GM18517 (cell line): ENCODE measurements at regions not wholly inside any gene's neighbourhood (a gene's known extent, or its start where the extent isn't known, plus 50 kb on each side); places are given as distances from the start of the nearest gene placed in this dataset.
"Not testable (repeated sequence)": the region's sequence is repeated elsewhere in the genome, so short reads cannot be mapped to it uniquely, and the experiment has no call there.

Experiments
- ATAC-seq: cut with Tn5 transposase; IDR thresholded peaks from one replicate; pipeline ENCODE4 v1.9.1; 2021; ENCODE audit warnings: mild to moderate bottlenecking, moderate library complexity; ENCODE audit not compliant: unreplicated experiment

DNA sequence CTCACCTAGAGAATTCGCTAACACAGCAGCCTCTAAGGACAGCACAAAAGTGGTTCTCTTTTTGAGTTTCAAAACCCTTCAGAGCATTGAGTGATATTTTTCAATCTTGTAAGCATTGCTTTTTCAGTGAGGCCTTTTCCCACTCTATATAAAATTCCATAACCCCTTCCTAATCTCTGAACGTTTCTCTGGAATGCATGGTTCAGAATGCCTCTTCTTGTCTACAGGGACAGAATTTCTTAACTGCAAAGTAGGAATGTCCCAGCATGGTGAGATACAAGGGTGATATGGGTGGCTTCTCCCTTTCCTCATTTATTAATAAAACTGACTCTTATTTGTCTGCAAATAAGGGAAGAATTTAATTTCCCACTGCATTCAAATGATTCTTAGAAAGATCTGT is 377.9 kb downstream of the LTN1 start:
- ATAC-seq = no peak

DNA sequence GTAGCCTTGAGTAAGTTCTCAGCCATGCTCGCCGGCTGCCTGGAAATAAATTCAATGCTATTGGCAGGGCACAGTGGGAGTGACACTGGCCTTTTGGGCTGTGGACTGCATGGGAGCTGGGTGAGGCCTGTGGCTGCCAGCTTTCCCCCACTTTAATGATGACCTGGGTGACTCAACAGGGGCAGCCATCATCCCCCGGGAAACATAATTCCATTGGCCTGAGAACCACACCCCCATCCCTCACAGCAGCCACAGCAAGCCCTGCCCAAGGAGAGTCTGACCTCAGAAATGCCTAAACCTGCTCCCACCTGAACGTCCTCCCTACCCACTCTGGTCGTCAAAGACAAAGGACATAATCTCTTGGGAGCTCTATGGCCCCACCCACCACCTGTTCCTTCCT is 384.0 kb downstream of the LTN1 start:
- no peak for ATAC-seq

GRCh38 chr21:28607545-28607944 is 385.1 kb downstream of the LTN1 start:
- ATAC-seq = no peak

GRCh38 chr21:28604946-28605537 is 387.6 kb downstream of the LTN1 start:
- ATAC-seq = peak; percentile 100

- no peak for ATAC-seq
Measured at GRCh38 chr21:28602546-28602945, 390.1 kb downstream of the LTN1 start.

DNA sequence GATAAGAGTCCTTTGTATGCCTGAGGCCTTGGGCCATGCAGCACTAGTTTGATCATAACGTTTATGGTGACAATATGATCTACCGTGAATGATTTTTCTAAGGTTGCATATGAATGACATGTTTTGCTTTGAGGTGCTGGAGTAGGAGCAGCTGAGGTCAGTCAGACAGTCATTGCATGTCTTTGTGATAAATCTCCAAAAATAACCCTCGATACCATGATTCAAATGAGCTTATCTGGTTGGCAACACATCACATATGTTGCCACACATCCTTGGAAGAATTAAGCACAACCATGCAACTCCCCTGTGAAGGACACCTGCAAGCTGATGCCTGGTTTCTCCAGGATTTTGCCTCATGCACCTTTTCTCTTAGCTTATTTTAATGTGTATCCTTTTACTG is 394.5 kb downstream of the LTN1 start:
- ATAC-seq = no peak

DNA sequence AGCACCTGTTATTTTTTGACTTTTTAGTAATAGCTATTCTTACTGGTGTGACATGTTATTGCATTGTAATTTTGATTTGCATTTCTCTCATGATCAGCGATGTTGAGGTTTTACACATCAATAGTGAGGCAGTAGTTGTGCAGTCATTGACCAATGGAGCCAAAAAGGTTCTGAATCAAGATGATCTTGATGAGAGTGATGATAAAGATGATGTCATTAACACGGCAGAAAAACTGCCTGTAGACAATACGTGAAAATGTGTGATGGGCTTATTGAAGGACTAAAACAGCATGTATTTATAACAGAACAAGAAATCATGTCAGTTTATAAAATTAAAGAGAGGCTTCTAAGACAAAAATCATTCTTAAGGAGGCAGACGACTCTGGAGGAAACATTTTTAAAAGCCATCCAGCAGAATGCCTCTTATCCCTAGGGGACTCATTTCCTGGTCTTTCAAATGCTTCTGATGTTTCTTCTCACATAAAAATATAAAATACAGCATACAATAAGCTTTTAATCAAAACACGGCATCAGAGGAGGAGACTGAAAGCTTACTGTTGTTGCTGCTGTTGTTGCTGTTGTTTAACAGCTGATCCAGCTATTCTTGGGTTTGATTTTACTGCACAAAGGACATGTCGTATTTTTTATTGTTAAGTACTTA is 400.3 kb downstream of the LTN1 start:
- ATAC-seq = no peak

GRCh38 chr21:28590676-28591075 is 402.0 kb downstream of the LTN1 start:
- no peak for ATAC-seq

DNA sequence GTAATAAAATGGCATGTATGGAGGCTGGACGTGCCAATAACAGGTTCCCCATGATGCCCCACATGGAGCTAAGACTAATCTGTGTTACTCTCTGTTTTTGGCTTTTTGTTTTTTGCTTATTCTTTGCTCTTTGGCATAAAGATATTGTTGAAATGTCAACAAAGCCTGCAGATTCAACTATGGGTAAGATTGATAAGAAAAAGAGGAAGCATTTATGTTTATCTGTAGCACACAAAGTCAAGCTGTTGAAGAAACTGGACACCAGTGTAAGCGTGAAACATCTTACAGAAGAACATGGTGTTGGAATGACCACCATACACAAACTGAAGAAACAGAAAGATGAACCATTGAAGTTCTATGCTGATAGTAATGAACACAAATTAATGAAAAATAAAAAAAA is 402.7 kb downstream of the LTN1 start:
- no peak for ATAC-seq

DNA sequence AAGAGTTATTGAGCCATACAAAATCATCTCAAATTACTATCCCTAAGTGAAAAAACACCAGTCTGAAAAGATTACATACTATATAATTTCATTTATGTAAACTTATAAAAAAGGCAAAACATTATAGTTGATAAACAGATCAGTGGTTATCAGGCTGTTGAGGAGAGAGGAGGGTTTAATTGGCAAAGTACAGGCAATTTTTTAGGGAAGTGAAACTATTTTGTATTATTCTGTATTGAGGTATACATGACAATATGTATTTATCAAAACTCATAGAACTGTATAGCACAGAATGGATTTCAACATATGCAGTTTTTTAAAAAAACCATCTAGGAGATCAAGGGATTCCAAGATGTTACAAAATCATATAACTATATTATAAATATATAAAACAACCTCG is 403.7 kb downstream of the LTN1 start:
- ATAC-seq = no peak

DNA sequence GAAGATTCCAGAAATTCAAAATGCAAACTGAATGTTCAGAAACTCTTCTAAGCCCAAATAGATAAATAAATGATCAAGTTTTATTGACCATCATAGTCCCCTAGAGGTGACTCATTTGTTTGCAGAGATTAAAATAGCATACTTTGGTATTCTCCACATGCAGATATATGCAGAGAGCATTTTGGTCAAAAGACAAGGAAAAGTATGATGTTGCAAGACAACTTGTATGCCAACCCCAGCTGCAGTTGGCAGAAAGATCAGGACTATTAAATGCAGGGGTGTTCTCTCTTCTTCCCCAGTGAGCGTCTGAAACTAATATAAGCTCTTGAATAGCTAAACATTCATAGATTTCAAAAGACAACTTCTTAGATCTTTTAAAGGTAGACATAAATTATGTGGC is 404.9 kb downstream of the LTN1 start:
- no peak for ATAC-seq

GRCh38 chr21:28581976-28582375 is 410.7 kb downstream of the LTN1 start:
- ATAC-seq = no peak

GRCh38 chr21:28581311-28581731 is 411.4 kb downstream of the LTN1 start:
- ATAC-seq = not testable (repeated sequence)

DNA sequence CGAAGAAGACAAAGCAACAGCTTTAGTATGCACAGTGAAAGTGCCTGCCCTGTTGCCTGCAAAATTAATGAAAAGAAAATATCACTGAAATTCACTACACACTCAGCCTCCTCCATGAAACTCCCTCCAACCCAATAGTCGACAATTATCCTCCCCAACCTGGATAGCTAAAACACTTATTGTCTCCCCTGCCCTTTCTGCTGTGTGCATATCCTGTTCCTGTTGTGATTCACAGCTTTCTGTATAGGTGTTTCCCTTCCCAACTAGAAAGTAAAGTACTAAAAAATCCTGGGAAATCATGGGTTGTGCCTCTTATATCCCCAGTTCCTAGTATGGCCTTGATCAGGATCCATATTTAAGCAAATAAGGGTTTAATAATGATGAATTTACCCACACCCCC is 412.1 kb downstream of the LTN1 start:
- no peak for ATAC-seq

DNA sequence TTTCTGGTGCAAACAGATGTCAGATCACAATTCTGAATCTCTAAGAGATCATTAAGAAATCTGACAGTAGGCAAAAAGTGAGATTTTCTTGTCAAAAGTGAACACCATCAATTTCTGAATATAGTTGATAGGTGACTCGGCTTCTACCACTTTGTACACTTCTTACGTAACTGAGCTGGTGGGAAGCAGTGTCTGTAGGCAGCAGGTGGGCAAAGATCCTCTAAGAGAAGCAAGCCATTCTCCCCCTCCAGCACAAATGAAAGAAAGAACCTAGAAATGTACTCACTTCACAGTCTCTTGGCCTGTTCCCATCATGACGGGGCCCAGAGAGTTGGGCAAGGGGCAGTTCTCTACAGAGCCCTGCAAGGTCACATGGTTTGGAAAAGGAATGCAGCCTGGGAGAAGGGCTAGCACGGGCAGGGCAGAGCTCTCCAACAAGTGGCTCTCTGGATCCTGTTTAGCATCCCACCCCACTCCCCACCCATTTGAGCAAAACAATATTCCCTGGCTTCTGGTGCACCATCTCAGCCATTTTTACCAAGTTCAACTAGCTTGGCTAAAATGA is 412.6 kb downstream of the LTN1 start:
- ATAC-seq = no peak

- ATAC-seq = no peak
Measured at GRCh38 chr21:28568692-28569091, 424.0 kb downstream of the LTN1 start.

GRCh38 chr21:28563933-28564332 is 428.7 kb downstream of the LTN1 start:
- not testable (repeated sequence) for ATAC-seq

GRCh38 chr21:28561772-28562171 is 430.9 kb downstream of the LTN1 start:
- ATAC-seq = no peak

GRCh38 chr21:28554660-28555475 is 437.8 kb downstream of the LTN1 start:
- no peak for ATAC-seq

DNA sequence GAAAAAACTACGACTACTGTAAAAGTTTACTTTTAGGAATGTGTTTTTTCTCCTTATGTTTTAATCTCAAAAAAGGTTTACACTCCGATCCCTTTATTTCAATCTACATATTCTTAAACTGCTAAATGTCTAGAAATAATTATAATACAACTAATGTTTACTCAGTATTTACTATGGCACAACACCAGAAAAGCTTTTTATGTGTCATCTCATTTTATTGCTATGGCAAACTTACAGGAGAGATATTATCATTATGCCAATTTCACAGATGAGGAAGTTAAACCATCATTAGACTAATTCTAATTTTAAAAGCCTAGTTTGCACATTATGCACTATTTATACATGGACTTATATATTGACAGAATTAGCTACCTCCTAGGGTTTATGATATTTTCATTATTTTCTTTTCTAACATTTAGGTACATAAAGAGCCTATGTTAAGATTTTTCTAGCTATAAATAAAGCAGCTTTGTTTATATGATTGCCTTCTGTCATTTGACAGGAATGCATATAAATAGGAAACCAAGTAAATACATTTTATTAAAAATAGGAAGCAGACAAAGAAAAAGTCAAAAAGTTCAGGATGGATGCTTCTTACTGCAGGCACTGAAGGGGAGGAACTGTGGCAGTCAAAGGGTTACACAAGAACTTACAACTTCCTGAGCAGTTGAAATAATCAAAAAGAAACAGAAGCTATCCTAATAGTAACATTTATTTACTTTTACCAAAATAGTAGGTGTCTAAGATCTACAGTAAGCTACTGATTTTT is 442.4 kb downstream of the LTN1 start:
- ATAC-seq = no peak

DNA sequence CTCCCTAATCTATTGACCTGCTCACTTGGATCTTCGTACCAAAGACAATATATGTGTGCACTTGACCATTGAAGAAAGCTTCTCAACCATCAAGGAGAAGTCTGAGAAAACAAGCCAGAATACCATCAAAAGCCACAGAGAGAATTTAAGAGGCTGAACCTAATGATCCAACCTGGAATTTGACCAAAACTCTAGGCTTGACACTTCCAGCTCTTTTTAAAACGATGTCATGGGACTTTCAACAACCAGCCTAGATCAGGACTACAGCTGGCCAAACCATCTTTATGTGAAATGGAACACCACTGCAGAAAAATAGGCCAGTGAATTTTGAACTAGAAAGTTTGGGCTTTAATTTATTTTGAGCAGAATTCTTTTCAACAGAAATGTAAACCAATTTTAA is 444.4 kb downstream of the LTN1 start:
- ATAC-seq = no peak
